Ecto neural progenitor cell (in vitro differentiated cells): ENCODE measurements at regions not wholly inside any gene's neighbourhood (a gene's known extent, or its start where the extent isn't known, plus 50 kb on each side); places are given as distances from the start of the nearest gene placed in this dataset.
A peak's percentile ranks its signal among the peaks of the same experiment; 100 is the strongest.
"Not testable (repeated sequence)": the region's sequence is repeated elsewhere in the genome, so short reads cannot be mapped to it uniquely, and the experiment has no call there.

Experiments
- DNase-seq: peaks from one replicate; pipeline ENCODE4 v3.0.0-alpha.2; 2018; ENCODE audit warnings: low spot score

DNA sequence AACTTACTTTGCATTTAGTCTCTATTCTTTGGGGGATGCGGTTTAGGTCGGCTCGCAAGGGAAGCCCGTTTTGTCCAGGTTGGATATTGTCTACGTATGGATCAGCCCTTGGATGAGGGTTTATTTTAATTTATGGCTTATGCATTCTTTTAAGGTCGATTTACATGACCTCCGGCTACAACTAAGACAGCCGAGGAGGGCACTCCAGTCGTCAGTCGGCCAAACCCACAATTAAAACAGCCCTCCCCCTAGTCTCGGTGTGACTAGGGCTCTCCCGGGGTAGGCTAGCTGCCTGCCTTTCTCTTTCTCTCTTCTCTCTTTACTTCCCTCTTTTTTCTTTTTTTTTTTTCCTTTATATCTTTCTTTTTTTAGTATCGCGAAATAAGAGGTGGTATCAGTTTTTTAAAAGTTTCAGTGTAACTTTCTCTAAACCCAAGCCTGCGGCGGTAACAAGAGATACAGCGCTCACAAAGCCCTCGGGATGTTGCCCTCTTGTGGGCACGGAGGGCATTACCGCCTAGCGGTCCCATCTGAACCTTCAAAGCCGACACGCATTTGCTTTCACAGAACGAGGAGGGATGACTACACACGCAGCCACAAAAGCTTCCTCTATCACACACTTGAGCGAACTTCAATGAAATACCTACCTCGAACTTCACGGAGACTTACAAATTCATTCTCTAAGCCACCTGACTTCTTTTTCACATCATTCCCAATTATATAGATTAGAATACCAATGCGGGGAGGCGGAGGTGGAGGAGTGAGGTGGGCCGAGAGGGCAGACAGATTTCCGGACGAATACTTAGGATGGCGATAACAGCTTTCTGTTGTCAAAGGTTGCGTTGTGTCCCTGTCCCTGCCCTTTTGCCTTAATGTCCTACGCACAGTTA, 132.3 kb upstream of the C11orf58 start:
- DNase-seq: peak; percentile 90

DNA sequence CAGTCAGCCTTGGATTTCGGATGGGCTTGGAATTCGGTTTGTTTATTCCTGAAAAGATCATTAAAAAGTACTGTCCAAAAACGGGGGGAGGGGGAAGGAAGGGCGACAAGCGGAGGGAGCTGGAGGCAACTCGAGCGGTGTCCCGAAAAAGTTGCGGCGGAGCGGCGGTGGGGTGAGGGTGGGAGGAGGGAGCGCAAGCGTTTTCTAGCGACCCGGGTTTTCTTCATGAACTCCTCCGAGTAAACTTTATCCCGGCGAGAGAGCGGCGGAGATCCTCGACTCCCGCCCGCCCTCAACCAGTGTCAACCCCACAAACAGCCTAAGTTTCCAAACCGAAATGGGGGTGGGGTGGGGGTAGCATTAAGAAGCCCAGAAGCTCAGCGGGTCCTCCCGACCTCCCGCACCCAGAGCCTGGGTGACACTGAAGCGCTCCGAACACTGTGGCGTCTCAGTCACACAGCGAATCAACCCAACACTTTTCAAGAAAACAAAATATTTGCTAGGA, 133.0 kb upstream of the C11orf58 start:
- DNase-seq: peak; percentile 67

DNA sequence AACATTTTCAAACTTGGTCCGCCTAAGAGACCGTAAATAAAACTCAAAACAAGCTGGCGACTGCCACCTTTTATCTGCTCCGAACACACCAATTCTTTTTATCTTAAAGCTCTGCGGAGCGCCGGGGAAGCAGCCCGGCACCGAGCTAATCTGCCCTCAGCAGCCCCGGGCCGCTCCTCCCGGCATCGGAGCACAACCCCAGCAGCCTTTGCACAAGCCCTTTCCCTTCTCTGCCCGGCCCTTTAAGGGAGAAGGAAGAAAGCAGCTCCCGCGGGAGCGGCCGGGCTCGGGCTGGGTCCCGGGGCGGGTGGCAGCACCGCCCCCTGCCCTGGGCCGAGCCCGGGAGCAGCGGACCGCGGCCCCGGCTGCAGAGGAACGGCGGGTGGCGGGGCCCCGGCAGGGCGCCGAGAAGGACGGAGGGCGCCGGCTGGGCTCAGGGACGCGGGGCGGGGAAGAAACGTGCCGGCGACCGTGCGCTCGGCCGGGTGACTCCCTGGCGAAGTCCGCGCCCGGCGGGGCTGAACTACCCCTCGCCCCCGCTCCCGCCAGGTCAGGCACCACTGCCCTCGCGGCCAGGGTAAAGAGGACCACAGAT, 133.6 kb upstream of the C11orf58 start:
- peak; percentile 68 for DNase-seq

DNA sequence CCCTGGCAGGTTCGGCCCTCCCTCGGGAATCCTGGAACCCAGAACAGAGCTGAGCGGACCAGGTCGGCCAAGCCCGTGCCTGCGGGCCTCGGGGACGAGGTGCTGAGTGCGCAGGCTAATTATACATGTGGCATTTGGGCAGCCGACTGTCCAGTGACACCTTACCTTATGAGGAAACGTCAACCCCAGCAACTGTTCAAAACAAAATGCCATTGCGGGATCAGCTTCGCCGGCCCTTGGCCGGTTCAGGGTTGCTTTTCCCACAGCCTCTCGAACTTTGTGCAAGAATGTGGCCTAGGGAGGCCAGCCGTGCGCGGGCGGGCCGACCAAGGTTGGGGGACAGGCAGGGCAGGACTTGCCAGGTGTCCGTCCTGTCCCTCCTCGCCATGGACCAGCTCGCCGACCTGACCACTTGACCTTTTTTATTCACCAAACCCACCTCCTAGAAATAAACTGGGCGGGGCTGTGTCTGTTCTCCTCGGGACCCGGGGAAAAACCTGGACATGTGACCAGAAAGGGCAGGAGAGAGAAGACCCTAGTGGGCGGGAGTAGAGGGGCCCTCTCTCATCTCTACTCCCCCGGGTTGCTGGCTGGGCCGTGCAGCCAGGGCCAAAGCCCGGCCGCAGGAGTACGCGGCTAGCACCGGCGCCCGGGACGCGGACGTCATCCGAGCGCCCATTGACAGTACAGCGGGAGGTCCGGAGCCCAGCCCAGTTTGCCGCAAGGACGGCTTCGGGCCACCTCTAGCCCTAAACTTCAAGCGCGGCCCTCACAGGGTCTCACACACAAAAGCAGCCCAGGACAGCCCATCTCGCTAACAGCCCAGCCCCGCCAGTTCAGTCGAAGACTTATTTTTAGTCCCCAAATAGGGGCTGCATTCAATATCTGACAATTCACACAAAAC, 134.3 kb upstream of the C11orf58 start:
- DNase-seq: peak; percentile 68

DNA sequence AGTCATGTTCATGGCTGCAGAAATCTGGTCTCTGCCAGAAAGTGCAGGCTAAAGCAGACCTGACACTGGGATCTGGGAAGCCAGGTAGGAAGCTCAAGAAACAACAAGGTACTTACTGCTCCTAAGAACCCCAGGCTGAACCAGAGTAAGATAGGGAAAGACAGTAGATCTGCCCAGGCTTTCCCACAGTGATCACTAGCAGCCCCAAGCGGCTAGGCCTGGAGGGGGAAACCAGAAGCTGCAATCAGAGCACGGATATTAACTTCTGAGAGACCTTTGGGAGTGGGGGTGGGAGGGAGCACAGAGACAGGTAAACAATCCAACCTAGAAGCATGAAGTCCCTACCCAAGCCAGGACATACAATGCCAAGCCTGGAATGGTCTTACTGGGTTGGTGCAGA, 135.2 kb upstream of the C11orf58 start:
- DNase-seq: peak; percentile 48

DNA sequence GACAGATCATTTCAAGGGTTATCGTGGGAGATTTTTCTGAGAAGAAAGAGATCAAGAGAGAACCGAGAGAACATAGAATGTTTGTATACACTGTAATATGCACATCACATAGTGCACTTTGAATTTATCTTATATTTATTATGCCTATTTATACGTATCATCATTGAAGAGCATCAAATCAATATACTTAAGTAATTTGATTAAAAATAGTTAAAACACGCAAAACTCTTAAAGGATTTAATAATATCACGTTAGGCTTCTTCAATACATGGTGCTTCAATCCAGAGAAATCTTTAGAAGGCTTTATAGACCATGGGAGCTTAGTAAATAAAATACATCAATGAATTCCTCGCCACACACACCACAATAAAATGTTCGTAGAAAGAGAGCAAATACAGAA, 139.5 kb upstream of the C11orf58 start:
- no peak for DNase-seq

DNA sequence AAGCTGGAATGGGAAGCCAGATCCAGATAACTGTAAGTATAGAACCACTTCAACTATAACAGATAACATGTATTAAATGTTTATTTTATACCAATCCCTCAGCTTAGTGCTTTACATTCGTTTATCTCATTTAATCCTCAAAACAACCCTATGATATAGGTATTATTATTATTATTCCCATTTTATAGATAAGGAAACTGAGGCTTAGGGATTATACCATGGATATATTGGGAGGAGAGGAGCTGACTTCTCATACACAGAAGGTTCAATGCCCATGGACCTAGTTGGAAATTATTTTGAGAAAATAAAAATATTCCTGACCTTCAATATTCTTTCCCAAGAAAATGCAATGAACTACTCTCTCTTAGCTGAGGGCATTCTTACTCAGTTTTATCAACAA, 140.4 kb upstream of the C11orf58 start:
- DNase-seq: no peak

DNA sequence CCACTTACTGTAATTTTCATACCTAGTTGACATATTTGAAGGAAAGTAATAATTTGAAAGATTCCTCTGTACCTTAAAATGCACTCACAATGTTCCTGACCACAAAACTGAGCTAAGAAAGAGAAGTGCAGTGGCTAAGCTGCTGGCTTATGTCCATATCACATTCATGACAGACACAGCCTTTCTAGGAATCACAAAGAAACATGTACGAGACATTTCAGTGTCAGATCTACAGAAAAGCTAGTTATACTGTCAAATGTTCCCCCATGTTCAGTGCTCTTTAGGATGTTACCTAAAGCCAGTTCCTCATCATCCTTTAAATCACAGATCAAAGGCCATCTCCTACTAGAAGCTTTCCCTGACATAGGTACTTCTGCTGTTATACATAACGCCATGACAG, 142.2 kb upstream of the C11orf58 start:
- DNase-seq: no peak

DNA sequence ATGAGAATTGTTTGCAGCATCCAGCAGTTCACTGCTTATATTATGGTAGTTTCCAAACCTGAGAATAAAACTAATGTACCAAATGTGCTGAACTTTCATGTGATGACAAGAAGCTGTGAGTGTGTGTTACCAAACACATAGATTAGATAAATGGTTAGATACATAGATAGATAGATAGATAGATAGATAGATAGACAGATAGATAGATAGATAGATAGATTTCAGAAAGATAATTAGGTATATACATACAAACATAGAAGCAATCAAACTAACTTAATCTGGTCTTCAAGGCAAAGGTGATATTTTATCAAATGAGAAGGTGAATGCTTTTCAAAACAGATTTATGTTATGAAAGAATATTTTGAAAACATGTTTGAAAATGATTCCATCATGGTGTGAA, 147.3 kb upstream of the C11orf58 start:
- DNase-seq: no peak

DNA sequence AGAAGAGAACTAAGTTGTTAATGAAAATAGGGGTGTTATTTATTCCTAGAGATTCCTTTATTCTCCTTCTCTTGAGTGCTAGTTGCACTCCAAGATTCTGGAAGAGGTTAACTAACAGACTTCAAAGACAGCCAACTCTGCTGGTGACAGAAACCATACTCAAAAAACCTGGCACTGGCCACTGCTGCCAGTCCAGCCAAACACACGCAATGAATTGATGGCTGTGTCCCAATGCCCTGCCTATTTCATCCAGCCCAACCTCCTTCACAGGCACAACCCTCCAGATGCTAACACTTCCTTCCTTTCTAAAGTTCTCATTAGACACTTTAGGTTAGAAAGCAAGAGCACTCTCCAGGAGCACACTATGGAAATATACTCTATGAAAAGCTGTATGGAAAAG, 150.8 kb upstream of the C11orf58 start:
- DNase-seq: no peak

DNA sequence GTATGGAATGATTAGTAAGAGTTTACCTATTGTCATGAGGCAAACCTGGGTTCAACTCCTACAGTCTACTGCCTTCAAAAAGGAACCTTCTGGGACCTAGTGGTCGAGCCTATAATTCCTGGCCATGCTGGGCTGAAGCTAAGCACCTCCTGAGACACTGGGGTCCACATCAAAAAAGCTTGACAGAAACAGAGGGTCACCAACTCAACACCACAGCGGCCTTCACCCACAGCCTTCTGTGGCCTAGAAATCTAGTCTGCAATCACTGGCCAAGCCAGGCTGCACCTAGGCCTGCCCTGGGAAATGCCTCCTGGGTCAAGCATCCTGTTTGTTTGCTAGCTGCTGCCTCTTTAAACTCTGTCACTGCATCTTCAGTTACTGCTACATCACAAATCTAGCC, 153.9 kb upstream of the C11orf58 start:
- DNase-seq: no peak

DNA sequence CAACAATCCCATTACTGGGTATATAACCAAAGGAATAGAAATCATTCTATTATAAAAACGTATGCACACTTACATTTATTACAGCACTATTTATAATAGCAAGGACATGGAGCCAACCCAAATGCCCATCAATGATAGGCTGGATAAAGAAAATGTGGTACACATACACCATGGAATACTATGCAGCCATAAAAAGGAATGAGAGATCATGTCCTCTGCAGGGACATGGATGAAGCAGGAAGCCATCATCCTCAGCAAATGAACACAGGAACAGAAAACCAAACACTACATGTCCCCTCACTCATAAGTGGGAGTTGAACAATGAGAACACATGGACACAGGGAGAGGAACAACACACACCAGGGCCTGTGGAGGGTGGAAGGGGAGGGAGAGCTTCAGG, 157.4 kb upstream of the C11orf58 start:
- not testable (repeated sequence) for DNase-seq

DNA sequence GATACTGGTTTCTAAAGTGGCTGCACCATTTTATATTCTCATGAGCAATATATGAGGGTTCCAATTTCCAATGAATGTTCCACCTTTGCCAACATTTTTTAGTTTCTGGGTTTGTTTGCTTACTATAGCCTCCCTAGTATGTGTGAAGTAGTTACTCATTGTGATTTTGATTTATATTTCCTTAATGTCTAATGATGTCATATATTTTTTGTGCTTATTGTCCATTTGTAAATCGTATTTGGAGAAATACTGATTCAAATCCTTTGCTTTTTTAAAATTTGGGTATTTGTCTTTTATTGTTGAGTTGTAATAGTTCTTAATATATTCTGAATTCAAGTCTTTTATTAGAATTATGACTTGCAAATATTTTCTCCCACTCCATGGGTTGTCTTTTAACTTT, 161.0 kb upstream of the C11orf58 start:
- no peak for DNase-seq

DNA sequence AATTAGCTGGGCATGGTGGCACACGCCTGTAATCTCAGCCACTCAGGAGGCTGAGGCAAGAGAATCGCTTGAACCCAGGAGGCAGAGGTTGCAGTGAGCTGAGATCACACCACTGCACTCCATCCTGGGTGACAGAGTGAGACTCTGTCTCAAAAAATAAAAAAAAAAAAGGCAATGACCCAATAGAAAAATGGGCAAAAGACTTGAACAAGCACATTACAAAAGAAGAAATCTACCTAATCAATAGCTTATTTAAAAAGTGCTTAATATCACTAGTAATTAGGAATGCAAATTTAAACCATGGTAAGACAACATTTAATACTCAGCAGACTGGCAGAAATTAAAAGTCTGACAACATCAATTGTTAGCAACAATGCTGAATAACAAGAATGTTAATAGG, 163.6 kb upstream of the C11orf58 start:
- not testable (repeated sequence) for DNase-seq

DNA sequence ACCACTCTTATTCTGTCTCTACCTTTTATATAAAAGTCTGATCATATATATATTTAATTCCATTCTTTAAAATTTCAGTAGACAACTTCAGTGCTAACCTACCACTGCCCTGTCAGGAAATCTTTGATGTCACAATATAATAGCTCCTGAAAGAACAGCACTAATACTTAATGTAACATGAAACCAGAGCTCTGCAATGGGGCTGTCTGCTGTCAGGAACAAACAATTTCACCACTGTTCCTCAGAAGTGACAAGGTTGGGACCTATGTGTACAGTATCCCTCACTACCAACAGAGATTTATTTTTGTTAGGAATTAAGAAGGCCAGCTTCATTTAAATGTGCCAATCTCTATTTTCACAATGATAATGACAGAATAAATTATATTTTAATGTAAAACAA, 165.5 kb upstream of the C11orf58 start:
- no peak for DNase-seq

DNA sequence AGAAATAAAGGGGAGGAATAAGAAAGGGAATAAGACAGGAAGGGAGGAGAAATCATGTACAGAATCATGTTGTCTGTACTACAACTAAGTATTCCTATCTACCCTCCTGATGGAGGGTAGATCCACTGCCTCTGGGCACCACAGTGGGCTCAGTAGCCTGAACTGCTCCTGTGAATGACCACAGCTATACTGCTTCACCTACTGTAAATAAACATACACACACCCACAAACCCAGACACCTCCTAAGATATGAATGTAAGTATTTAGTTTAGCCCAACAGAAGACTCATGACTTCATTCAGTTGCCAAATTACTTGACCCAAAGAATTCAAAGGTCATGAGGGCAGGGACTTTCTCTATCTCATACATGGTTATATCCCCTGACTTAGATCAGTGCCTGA, 177.3 kb upstream of the C11orf58 start:
- DNase-seq: no peak

DNA sequence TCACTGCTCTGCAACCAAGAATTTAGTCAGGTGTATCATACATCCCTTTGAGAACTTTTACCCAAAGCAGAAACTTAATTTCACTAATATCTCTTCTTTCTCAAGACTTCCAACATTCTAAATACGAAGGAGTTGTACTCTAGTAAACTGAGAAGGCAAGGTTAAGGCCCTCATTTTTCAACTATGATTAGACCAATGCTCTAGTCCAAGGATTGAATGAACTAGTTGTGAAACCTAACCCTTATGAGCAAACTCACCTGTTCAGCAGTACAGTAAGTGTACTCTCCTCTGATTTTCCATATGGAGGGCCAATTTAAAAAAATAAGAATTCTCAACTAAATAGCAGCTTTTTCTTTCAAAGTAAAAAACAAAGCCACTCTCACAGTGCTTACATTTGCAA, 180.0 kb upstream of the C11orf58 start:
- DNase-seq: no peak

DNA sequence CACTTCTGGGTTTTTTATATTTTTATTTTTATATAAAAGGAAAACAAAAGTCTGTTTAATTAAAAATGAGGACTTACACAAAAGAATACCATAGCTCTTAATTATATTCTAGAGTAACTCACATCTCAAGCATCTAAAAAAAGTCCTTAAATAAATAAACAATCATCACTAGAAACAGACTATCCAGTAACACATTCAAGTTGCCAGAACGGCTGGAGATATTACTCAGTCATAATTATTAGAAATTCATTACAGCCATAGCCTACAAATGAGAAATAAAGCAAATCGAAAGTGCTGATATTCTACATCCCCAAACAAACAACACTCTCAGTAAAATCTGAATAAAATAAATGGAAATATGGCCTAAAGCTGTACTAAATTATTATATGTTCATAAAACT, 182.5 kb upstream of the C11orf58 start:
- DNase-seq: no peak

DNA sequence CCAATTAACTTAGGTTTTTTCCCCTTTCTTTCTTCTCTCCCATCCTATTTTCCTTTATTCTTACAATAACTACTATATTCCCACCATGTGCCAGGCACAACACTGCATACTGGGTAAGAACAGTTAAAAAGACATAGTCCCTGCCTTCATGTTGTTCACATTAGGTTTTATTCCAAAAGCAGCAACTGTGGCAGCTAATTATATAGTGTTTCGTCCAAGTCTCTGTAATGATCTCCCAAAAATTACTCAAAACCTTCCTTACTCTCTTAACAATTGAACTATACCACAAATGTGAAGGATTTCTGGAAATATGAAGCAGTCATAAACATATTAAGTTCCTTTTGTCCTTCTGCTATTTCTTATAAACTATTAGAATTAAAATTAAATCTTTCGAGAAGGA, 184.1 kb upstream of the C11orf58 start:
- DNase-seq: no peak

DNA sequence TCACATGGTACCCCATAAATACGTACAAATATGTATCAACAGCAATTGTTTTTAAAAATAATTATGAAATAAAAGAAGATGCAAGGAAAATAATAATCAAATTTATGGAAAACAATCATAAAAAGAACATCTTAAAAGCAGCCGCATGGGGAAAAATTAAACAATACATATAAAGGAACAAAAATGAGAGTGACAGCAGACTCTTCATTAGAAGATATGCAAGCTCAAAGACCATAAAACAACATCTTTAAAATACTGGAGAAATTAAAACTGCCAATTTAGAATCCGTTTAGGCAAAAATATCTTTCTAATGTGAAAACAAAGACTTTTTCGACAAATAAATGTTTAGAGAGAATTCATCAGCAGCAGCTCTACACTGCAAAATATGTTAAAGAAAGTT, 190.6 kb upstream of the C11orf58 start:
- DNase-seq: no peak

DNA sequence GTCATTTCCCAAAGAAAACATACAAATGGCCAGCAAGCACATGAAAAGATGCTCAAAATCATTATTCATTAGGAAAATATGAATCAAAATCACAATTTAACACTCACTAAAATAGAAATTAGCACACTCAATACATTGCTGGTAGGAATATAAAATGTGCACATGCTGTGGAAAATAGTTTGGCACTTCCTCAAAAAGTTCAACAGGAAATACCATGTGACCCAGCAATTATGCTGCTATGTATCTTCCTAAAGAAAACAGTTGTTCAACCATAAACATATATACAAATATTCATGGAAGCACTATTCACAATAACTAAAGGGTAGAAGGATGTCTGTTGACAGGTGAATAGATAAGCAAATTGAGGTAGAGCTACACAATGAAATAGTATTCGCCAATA, 187.3 kb upstream of the SOX6 start:
- no peak for DNase-seq

DNA sequence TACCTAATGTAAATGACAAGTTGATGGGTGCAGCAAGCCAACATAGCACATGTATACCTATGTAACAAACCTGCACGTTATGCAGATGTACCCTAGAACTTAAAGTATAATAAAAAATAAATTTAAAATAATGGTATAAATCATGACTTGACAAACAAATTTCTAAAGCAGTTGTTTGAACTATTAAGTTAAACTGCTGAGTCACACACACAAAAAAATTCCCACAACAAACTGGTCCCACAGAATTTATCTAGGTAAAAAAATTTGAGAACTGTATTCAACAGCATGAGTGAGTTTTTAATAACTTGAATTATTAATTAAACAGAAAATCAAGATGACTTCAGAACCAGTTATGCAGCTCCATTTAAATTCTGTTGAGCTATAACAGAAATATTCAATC, 186.0 kb upstream of the SOX6 start:
- DNase-seq: no peak

DNA sequence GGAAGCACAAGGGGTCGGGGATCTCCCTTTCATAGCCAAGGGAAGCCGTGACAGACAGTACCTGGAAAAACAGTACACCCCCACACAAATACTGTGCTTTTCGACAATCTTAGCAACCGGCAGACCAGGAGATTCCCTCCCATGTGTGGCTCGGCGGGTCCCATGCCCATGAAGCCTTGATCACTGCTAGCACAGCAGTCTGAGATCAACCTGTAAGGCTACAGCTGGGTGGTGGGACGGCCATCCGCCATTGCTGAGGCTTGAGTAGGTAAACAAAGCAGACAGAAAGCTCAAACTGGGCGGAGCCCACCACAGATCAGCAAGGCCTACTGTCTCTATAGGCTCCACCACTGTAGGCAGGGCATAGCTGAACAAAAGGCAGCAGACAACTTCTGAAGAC, 180.2 kb upstream of the SOX6 start:
- DNase-seq: no peak
